Caco-2 (cell line): ENCODE measurements at regions not wholly inside any gene's neighbourhood (a gene's known extent, or its start where the extent isn't known, plus 50 kb on each side); places are given as distances from the start of the nearest gene placed in this dataset.

Experiments used
- BruUV-seq: library from RNA; stranded (reverse); fragments of 400-500 nt; replicated peaks from 2 replicates; lab custom pipeline; 2021; lab: Mats Ljungman, UMichigan
- CTCF ChIA-PET: fragments of 300-600 bp; sonication (Branson Sonifier 250); formaldehyde crosslinking; loops from one replicate; lab custom pipeline; 2022; ENCODE audit warnings: antibody characterized with exemption; lab: Charles Lee
- POLR2A ChIA-PET: fragments of 300-600 bp; sonication (Branson Sonifier 250); formaldehyde crosslinking; loops from one replicate; lab custom pipeline; 2022; ENCODE audit warnings: antibody characterized with exemption; lab: Charles Lee
- DNase-seq, 2 experiments: peaks; one replicate each; pipeline versions ENCODE4 v3.0.0 to v3.0.0-alpha.2; 2020 to 2022
- H3K27me3 ChIP-seq: replicated peaks from 2 replicates; pipeline ENCODE4 v1.6.0; 2011; ENCODE audit warnings: low read length; ENCODE audit not compliant: control insufficient read depth, insufficient read depth
- H3K36me3 ChIP-seq: 2 replicates; pipeline ENCODE4 v1.5.1; 2011; ENCODE audit warnings: low read length; ENCODE audit not compliant: control insufficient read depth, insufficient read depth
- H3K4me1 ChIP-seq: fragments of 250-450 bp; sonication (Bioruptor Pico); 2 replicates; pipeline ENCODE4 v1.5.1; 2020; ENCODE audit warnings: mild to moderate bottlenecking
- H3K4me3 ChIP-seq: 2 replicates; pipeline ENCODE4 v1.5.1; 2011; ENCODE audit warnings: low read depth, mild to moderate bottlenecking, control low read depth, low read length
- H3K9me3 ChIP-seq: fragments of 250-450 bp; sonication (Bioruptor Pico); 2 replicates; pipeline ENCODE4 v1.5.1; 2020; ENCODE audit warnings: mild to moderate bottlenecking, moderate library complexity
- H3K27ac Mint-ChIP-seq: one replicate; pipeline ENCODE4 v1.8.0; 2022; ENCODE audit warnings: mixed read lengths; ENCODE audit not compliant: unreplicated experiment
- H3K27me3 Mint-ChIP-seq: one replicate; pipeline ENCODE4 v1.8.0; 2022; ENCODE audit warnings: mixed read lengths; ENCODE audit not compliant: insufficient read depth, unreplicated experiment
- H3K36me3 Mint-ChIP-seq: one replicate; pipeline ENCODE4 v1.8.0; 2022; ENCODE audit warnings: mild to moderate bottlenecking, mixed read lengths; ENCODE audit not compliant: insufficient read depth, unreplicated experiment
- H3K4me1 Mint-ChIP-seq: one replicate; pipeline ENCODE4 v1.8.0; 2022; ENCODE audit warnings: low read depth, mixed read lengths; ENCODE audit not compliant: unreplicated experiment
- H3K4me3 Mint-ChIP-seq: one replicate; pipeline ENCODE4 v1.8.0; 2022; ENCODE audit warnings: mild to moderate bottlenecking, moderate library complexity, mixed read lengths; ENCODE audit not compliant: unreplicated experiment
- H3K9me3 Mint-ChIP-seq: one replicate; pipeline ENCODE4 v1.8.0; 2022; ENCODE audit warnings: mixed read lengths; ENCODE audit not compliant: unreplicated experiment
- intact Hi-C: fragments of 100-400 bp; cut with micrococcal nuclease; formaldehyde crosslinking; loops from one replicate; pipeline ENCODE4 v1.10.0; 2022; ENCODE audit not compliant: unreplicated experiment
- TF ChIP-seq, protein P1 (sequence below), 2 experiments: fragments of 200-600 bp in 1 of 2; IDR thresholded peaks; 1 replicate in 1 of 2; 2 replicates in 1 of 2; pipeline versions ENCODE4 v1.5.1 to v1.8.0; 2011 to 2022; ENCODE audit warnings: antibody characterized with exemption in 1 of 2, control low read depth in 1 of 2, inconsistent platforms in 1 of 2, low read depth in 1 of 2, low read length in 1 of 2, mild to moderate bottlenecking in 1 of 2, moderate library complexity in 1 of 2; ENCODE audit not compliant: insufficient read depth in 1 of 2, severe bottlenecking in 1 of 2, unreplicated experiment in 1 of 2

DNA sequence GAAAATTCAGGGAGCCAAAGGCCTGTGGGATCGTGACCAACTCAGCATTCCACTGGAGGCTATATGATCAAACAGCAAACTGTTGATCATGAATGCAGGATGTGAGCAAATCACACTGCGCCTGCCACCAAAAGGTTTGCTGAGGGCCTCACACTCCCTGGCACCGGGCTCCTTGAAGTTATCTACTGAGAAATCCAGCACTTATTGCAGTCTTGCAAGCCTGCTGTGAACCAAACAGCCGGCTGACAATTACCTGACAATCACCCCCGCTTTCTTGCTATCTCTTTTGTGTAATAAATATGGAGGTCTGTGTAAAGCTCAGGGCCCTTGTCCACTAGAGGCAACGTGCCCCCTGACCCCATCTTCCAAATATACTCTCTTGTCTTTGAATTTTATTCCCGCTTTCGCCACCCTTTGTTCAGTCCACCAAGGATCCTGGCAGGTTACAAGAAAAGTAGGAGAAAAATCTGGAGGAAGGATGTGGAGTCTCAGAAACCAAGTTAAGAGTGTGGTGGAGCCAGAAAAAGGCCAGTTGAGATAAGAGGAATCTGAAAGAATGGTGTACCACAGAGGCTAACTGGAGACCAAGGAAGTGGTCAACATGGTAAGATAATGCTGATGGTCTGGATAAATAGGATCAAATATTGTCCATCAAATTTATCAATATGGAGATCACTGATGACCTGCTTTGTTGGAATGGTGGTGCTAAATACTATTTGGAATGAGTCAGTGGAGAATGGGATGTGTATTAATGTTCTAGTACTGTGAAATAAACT lies 229.2 kb downstream of the ALX1 start:
- intact Hi-C loops = no loop called here
- Histone ChIP-seq H3K27me3 (no peaks in the 10 kb centered on the region), H3K4me3 (no peak overlapping the region), H3K9me3 (no peaks in the 10 kb centered on the region), H3K36me3 (no peaks in the 10 kb centered on the region), H3K4me1 (no peaks in the 10 kb centered on the region)
- H3K4me3 Mint-ChIP-seq = no peak overlapping the region
- TF ChIP-seq, protein P1, sequence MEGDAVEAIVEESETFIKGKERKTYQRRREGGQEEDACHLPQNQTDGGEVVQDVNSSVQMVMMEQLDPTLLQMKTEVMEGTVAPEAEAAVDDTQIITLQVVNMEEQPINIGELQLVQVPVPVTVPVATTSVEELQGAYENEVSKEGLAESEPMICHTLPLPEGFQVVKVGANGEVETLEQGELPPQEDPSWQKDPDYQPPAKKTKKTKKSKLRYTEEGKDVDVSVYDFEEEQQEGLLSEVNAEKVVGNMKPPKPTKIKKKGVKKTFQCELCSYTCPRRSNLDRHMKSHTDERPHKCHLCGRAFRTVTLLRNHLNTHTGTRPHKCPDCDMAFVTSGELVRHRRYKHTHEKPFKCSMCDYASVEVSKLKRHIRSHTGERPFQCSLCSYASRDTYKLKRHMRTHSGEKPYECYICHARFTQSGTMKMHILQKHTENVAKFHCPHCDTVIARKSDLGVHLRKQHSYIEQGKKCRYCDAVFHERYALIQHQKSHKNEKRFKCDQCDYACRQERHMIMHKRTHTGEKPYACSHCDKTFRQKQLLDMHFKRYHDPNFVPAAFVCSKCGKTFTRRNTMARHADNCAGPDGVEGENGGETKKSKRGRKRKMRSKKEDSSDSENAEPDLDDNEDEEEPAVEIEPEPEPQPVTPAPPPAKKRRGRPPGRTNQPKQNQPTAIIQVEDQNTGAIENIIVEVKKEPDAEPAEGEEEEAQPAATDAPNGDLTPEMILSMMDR (IDR thresholded peaks at IDR 0.05; ENCODE audit: insufficient read depth in 1 of 2, low read depth in 1 of 2, low read length in 1 of 2, severe bottlenecking in 1 of 2, unreplicated experiment in 1 of 2) = no peak
- no peaks in the 10 kb centered on the region for H3K36me3 Mint-ChIP-seq
- no peak overlapping the region for H3K27ac Mint-ChIP-seq
- POLR2A ChIA-PET = no interaction called here
- no TSS peak for BruUV-seq
- CTCF ChIA-PET = no interaction called here
- H3K27me3 Mint-ChIP-seq = no peaks in the 10 kb centered on the region
- no peaks in the 10 kb centered on the region for H3K4me1 Mint-ChIP-seq
- H3K9me3 Mint-ChIP-seq = no peaks in the 10 kb centered on the region
- no peak for DNase-seq

DNA sequence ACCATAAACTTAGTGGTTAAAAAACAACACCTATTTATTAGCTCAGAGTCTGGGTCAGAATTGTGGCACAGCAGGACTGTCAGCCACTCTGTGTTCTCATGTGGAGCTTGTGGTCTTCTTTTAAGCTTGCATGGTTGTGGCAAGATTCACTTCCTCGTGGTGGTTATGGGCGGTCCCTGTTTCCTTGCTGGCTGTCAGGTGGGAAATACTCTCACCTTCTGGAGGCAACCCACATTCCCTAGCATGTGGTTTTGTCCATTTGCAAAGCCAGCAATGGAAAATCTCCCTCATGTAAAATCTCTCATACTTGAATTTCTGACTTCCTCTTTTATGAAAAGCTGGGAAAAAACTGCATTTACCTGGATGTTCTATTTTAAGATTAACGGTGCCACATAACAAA lies 229.8 kb downstream of the ALX1 start:
- Mint-ChIP-seq H3K9me3 (no peaks in the 10 kb centered on the region), H3K27ac (no peak overlapping the region), H3K4me3 (no peak overlapping the region), H3K36me3 (no peaks in the 10 kb centered on the region), H3K4me1 (no peaks in the 10 kb centered on the region), H3K27me3 (no peaks in the 10 kb centered on the region)
- no peaks in the 10 kb centered on the region for H3K36me3 ChIP-seq
- TF ChIP-seq, protein P1 (IDR thresholded peaks at IDR 0.05; ENCODE audit: insufficient read depth in 1 of 2, low read depth in 1 of 2, low read length in 1 of 2, severe bottlenecking in 1 of 2, unreplicated experiment in 1 of 2) = no peak
- CTCF ChIA-PET = no interaction called here
- POLR2A ChIA-PET = no interaction called here
- no TSS peak for BruUV-seq
- no peak overlapping the region for H3K4me3 ChIP-seq
- intact Hi-C loops = no loop called here
- no peaks in the 10 kb centered on the region for H3K27me3 ChIP-seq
- no peak for DNase-seq
- H3K9me3 ChIP-seq = no peaks in the 10 kb centered on the region
- no peaks in the 10 kb centered on the region for H3K4me1 ChIP-seq

DNA sequence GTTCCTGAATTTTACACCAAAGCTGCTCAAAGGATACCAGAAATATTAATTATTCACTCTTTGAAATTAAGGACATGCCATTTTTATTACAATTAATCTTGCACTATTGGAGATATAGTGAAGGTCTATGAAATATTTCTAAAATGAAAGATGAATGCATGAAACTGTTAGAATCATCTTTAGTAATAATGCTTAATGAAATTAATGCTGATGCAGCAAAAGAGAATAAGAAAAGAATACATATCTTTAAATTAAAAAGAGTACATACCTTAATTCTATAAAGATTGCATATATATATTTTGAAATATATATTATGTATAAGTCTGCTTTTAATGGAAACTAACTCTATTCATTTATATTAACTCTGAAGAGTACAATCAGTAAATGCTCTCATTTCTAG lies 236.0 kb downstream of the ALX1 start:
- Mint-ChIP-seq H3K27ac (no peak overlapping the region), H3K4me1 (no peaks in the 10 kb centered on the region), H3K9me3 (no peaks in the 10 kb centered on the region), H3K27me3 (no peaks in the 10 kb centered on the region), H3K36me3 (no peaks in the 10 kb centered on the region), H3K4me3 (no peak overlapping the region)
- no peaks in the 10 kb centered on the region for H3K36me3 ChIP-seq
- TF ChIP-seq, protein P1 (IDR thresholded peaks at IDR 0.05; ENCODE audit: insufficient read depth in 1 of 2, low read depth in 1 of 2, low read length in 1 of 2, severe bottlenecking in 1 of 2, unreplicated experiment in 1 of 2) = no peak
- intact Hi-C loops = no loop called here
- ChIA-PET CTCF (no interaction called here), POLR2A (no interaction called here)
- no peaks in the 10 kb centered on the region for H3K9me3 ChIP-seq
- no peaks in the 10 kb centered on the region for H3K4me1 ChIP-seq
- no peaks in the 10 kb centered on the region for H3K27me3 ChIP-seq
- BruUV-seq = no TSS peak
- no peak overlapping the region for H3K4me3 ChIP-seq
- DNase-seq = no peak
